ENCODE measurements at regions not wholly inside any gene's neighbourhood (a gene's known extent, or its start where the extent isn't known, plus 50 kb on each side); places are given as distances from the start of the nearest gene placed in this dataset.

DNA sequence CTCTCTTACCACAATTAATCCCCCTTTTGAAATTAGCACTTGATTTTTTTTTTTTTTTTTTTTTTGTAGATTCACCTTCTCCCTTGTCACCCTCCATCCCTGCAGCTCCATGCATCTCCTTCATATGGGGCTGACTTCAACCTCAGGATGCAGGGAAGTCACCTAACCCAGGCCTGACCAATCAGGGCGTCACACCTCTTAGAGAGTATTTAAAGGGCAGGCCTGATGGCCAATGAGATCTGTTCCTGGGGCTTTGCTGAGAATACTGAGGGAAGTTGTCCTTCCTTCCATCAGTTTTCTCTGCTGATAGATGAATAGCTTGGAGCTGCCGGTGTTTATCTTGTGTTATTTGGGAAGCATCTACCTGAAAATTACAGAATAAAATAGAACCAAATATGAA lies 1104.7 kb upstream of the TMEM132C start:
- no peak for TF ChIP-seq PRDM15 (CRISPR knock-in tag; IDR thresholded peaks at IDR 0.05)
- peak; percentile 18; the same call in 1 of the 2 replicates for TF ChIP-seq NFYB (CRISPR knock-in tag; conservative IDR thresholded peaks at IDR 0.05; ENCODE audit: low read depth)
- TF ChIP-seq ATF1 (CRISPR knock-in tag; IDR thresholded peaks at IDR 0.05), result no peak
- no peaks in the 10 kb centered on the region for H3K4me1 Mint-ChIP-seq
- peaks cover 2% of the 10 kb centered on the region for H3K27me3 Mint-ChIP-seq (ENCODE audit: low read depth)
- POLR2A ChIA-PET, result no interaction called here
- peaks cover 60% of the 10 kb centered on the region for H3K9me3 Mint-ChIP-seq
- no peak for DNase-seq (ENCODE audit: low spot score)
- H3K36me3 Mint-ChIP-seq, result peaks cover 48% of the 10 kb centered on the region
- H3K4me3 Mint-ChIP-seq, result no peak overlapping the region
- ATAC-seq, result no peak
- CTCF ChIA-PET, result no interaction called here
- no peak overlapping the region for H3K27ac Mint-ChIP-seq

DNA sequence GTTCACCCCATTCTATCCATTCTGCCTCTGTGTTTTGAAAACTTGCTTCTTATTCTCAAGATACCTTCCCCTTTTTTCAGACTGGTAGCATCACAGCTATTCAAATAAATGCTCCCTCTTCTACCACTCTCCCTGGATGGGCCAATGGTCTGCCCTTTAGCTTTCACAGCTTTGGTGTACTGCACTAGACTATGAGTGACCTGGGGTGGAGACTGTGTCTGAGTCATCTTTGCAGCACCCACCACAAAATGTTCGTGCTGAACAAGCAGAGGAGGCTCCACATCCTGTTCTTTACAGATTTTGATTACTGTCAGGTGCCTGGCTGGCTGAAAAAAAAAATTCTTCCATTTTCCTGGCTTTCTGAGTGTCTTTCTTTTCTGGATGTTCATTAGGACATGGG lies 1104.1 kb upstream of the TMEM132C start:
- Mint-ChIP-seq H3K36me3 (peaks cover 51% of the 10 kb centered on the region), H3K27me3 (ENCODE audit: low read depth) (peaks cover 2% of the 10 kb centered on the region)
- CTCF ChIA-PET, result no interaction called here

More for the DNA sequence above, 1104.1 kb upstream of the TMEM132C start:
- TF ChIP-seq, protein P1, sequence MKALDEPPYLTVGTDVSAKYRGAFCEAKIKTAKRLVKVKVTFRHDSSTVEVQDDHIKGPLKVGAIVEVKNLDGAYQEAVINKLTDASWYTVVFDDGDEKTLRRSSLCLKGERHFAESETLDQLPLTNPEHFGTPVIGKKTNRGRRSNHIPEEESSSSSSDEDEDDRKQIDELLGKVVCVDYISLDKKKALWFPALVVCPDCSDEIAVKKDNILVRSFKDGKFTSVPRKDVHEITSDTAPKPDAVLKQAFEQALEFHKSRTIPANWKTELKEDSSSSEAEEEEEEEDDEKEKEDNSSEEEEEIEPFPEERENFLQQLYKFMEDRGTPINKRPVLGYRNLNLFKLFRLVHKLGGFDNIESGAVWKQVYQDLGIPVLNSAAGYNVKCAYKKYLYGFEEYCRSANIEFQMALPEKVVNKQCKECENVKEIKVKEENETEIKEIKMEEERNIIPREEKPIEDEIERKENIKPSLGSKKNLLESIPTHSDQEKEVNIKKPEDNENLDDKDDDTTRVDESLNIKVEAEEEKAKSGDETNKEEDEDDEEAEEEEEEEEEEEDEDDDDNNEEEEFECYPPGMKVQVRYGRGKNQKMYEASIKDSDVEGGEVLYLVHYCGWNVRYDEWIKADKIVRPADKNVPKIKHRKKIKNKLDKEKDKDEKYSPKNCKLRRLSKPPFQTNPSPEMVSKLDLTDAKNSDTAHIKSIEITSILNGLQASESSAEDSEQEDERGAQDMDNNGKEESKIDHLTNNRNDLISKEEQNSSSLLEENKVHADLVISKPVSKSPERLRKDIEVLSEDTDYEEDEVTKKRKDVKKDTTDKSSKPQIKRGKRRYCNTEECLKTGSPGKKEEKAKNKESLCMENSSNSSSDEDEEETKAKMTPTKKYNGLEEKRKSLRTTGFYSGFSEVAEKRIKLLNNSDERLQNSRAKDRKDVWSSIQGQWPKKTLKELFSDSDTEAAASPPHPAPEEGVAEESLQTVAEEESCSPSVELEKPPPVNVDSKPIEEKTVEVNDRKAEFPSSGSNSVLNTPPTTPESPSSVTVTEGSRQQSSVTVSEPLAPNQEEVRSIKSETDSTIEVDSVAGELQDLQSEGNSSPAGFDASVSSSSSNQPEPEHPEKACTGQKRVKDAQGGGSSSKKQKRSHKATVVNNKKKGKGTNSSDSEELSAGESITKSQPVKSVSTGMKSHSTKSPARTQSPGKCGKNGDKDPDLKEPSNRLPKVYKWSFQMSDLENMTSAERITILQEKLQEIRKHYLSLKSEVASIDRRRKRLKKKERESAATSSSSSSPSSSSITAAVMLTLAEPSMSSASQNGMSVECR (CRISPR knock-in tag; IDR thresholded peaks at IDR 0.05; ENCODE audit: borderline replicate concordance), result no peak
- TF ChIP-seq FOXP1 (CRISPR knock-in tag; IDR thresholded peaks at IDR 0.05; ENCODE audit: borderline replicate concordance) (no peak), ATF6 (CRISPR knock-in tag; IDR thresholded peaks at IDR 0.05) (no peak), CREM (CRISPR knock-in tag; IDR thresholded peaks at IDR 0.05) (no peak), HMGA2 (CRISPR knock-in tag; IDR thresholded peaks at IDR 0.05) (no peak), ZNF263 (CRISPR knock-in tag; IDR thresholded peaks at IDR 0.05; ENCODE audit: low read depth) (no peak), NFATC4 (CRISPR knock-in tag; IDR thresholded peaks at IDR 0.05) (no peak), IRF2 (CRISPR knock-in tag; IDR thresholded peaks at IDR 0.05; ENCODE audit: borderline replicate concordance, low read depth) (no peak), OVOL2 (CRISPR knock-in tag; IDR thresholded peaks at IDR 0.05; ENCODE audit: borderline replicate concordance) (no peak), ZNF281 (CRISPR knock-in tag; IDR thresholded peaks at IDR 0.05) (no peak), ATF1 (CRISPR knock-in tag; IDR thresholded peaks at IDR 0.05) (no peak), NFYB (CRISPR knock-in tag; conservative IDR thresholded peaks at IDR 0.05; ENCODE audit: low read depth) (no peak)
- no peak overlapping the region for H3K4me3 Mint-ChIP-seq
- no peak for ATAC-seq
- peaks cover 64% of the 10 kb centered on the region for H3K9me3 Mint-ChIP-seq
- POLR2A ChIA-PET, result no interaction called here
- no peak overlapping the region for H3K27ac Mint-ChIP-seq
- no peak for DNase-seq (ENCODE audit: low spot score)
- H3K4me1 Mint-ChIP-seq, result no peaks in the 10 kb centered on the region
